NCI-H446 treated with DMSO at 0.1 percent for 48 hours (cell line): ENCODE measurements at regions not wholly inside any gene's neighbourhood (a gene's known extent, or its start where the extent isn't known, plus 50 kb on each side); places are given as distances from the start of the nearest gene placed in this dataset.
A peak's percentile ranks its signal among the peaks of the same experiment; 100 is the strongest.
"Not testable (repeated sequence)": the region's sequence is repeated elsewhere in the genome, so short reads cannot be mapped to it uniquely, and the experiment has no call there.

Source experiments
- DNase-seq: peaks from one replicate; lab custom pipeline; 2025; lab: John Stamatoyannopoulos, UW

- DNase-seq = no peak
Observed at GRCh38 chr16:85220964-85221731, 108.9 kb upstream of the CIBAR2 start.

DNA sequence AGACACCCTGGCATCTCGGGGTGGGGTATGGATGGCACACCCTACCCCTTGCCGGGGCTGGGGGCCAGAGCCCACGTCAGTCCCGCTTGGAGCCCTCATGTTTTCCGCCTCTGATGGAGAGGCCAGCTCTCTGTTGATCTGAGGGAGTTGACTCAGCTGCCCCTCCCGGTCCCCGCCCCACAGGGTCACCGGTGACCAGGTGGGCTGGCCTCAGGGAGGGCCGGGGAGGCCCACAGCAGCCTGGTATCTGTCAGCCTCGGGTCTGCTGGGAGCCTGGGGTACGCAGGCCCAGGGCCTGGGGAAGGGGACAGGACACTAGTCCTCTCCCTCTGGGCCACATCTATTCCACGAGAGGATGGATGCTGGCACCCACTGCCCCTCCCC, 109.5 kb upstream of the CIBAR2 start:
- no peak for DNase-seq

- DNase-seq = no peak
Observed at GRCh38 chr16:85222155-85222863, 110.0 kb upstream of the CIBAR2 start.

- no peak for DNase-seq
Observed at GRCh38 chr16:85225257-85225656, 113.0 kb upstream of the CIBAR2 start.

GRCh38 chr16:85225721-85226120, 113.4 kb upstream of the CIBAR2 start:
- no peak for DNase-seq

GRCh38 chr16:85227084-85227945, 115.0 kb upstream of the CIBAR2 start:
- DNase-seq = peak; percentile 56

DNA sequence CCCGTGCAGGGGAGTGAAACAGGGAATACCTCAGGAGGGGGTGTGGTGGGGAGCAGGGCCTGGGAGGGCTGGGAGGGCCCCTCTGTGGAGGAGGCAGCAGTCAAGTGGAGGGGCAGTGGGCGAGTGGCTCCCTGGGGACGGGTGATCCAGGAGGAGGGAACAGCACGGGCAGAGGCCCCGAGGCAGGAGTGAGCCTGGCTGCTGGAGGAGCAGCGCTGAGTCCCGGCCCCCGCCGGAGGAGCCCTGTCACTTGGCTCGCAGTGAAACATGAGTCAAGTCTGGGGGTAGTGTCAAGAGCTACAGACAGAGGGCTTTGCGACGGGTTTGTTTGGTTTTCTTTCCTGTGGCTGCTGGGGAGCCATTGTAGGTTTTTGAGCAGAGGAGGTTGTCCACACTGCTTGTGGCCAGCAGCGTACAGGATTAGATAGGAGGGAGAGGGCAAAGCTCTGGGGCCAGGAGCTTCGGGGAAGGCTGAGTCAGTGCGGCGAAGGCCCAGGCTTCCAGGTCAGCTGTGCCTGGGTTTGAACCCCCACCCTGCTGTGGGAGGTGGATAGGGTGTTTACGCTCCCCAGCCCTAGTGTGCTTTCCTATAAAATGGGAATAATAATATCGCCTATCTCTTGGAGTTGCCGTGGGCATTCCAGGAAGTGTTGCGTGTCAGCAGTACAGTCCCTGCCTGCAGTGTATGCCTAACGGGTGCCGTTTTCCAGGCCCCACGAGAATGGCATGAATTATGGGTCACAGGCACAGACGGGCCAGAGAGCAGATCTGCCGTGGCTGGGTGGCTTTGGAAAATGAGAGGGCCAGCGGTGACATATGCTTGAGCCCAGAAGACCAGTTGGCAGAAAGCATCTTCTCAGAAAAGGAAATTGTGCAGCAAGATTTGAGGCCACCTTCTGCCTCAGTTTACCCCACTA, 115.9 kb upstream of the CIBAR2 start:
- DNase-seq = no peak

- DNase-seq = no peak
Observed at GRCh38 chr16:85228970-85229430, 116.7 kb upstream of the CIBAR2 start.

DNA sequence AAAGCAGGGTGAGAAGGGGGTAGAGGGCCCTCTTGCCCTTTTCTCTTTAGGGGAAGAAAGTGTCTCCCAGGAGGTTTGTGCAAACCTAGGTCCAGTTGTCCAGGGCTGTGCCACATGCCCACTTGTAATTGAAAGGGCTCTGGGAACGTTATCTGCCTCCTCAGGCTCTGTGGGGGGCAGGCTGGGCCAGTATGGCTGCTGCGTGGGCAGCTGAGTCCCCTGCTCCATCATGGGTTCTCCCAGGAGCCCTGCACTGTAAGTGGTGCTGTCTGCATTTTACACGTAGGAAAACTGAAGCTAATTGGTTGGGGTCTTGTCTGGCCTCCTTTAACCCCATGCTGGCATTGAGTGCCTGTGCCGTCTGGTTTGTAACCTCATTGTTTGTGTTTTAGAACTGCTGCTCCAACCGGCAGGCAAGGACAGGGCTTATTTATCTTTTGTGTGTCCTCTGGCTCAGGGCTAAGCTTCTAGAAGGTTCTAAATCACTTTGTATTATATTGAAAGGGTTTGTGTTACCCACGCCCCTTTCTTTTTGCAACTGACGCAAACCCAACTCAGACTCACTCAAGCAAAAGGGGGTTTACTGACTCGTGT, 117.7 kb upstream of the CIBAR2 start:
- no peak for DNase-seq

- not testable (repeated sequence) for DNase-seq
Observed at GRCh38 chr16:85230764-85231383, 118.6 kb upstream of the CIBAR2 start.

GRCh38 chr16:85231959-85232358, 119.7 kb upstream of the CIBAR2 start:
- no peak for DNase-seq

- no peak for DNase-seq
Observed at GRCh38 chr16:85232369-85233142, 120.3 kb upstream of the CIBAR2 start.

DNA sequence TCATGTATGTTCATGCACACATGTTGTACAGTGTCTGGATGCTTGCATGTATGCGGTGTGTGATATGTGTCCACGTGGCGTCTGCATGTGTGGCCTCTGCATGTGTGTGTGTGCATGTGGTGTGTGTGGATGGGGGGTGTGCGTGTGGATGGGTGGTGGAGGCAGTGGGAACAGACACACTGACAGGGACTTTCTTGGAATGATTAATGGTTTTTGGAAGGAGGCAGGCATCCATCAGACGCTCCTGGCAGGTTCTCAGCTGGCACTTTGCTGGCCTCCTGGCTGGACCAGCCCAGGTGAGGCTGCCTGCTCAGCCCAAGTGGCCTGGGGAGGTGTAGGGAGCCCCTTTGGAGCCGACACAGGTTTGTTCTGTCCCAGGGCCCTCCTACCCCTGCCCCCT, 121.2 kb upstream of the CIBAR2 start:
- DNase-seq = no peak

DNA sequence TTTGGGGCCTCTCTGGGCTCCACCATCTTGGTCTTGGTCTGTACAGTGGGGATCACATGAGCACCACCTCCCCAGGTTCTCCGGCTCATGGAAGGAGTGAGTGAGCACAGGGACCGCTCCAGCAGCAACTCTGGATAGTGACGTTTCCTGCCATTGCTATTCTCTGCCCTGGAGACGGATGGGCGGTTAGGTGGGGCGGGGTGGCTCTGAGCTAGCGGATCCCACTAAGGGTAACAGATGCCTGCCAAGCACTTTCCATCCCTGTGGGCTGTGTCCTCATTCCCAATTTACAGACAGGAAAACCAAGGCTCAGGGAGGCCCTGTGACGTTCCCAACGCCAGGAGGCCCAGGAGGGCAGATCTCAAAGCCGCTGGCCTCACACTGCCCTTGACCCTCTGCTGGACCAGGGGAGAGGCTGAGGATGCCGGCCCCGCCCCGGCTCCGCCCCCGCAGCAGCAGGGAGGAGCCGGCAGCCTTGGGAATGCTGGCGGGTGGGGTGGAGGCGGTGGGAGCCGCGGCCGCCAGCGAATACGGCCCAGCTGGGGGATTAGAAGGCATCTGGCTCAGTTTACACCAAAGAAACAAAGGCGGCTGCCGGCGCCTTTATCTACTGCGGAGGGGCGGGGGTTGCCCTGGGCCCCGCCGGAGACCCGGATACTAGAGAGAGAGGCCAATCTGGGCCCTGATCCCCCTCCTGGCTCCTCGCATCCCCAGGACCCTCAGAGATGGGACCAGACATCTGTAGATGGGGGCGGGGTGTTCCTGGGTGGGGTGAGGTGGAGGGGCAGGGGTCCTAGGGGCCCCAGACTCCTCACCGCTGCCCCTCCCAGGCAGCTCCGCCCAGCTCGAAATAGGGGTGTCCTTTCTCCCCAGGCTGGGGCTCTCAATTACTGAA, 122.3 kb upstream of the CIBAR2 start:
- no peak for DNase-seq

GRCh38 chr16:85235991-85236817, 123.9 kb upstream of the CIBAR2 start:
- no peak for DNase-seq

- DNase-seq = no peak
Observed at GRCh38 chr16:85236818-85237150, 124.5 kb upstream of the CIBAR2 start.

GRCh38 chr16:85237817-85238216, 125.5 kb upstream of the CIBAR2 start:
- no peak for DNase-seq

DNA sequence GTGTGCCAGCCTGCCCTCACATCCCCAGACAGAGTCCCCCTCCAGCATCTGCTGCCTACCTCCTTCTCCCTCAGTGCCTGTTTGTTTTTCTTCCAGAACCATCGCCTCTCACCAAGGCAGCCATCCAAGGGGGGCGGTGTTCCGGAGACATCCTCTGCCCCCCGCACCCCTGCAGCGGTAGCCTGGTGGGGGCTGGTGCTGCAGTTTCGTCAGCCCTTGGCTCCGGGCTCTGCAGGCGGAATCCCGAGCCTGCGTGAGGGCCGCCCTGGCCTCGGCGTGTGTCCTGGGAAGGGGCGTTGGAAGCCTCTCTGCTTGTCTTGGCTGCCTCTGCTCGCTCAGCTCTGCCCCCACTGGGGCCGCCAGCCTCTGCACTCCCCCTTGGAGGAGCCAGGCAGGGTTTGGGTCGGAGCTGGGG, 126.0 kb upstream of the CIBAR2 start:
- peak; percentile 92 for DNase-seq
